ENCODE measurements at regions not wholly inside any gene's neighbourhood (a gene's known extent, or its start where the extent isn't known, plus 50 kb on each side); places are given as distances from the start of the nearest gene placed in this dataset.

GRCh38 chr16:6190776-6191175, 1093.2 kb upstream of the EEF2KMT start:
- Histone ChIP-seq H3K79me2 (ENCODE audit: insufficient read depth, low read length) (no peaks in the 10 kb centered on the region), H3K4me2 (ENCODE audit: low read length) (no peak overlapping the region), H2AFZ (ENCODE audit: low read depth, low read length, poor library complexity, severe bottlenecking) (no peak overlapping the region), H3K9ac (ENCODE audit: low read length) (no peak overlapping the region), H3K36me3 (ENCODE audit: control insufficient read depth in 1 of 2, insufficient read depth in 2 of 2, low read length in 2 of 2) (no peaks in the 10 kb centered on the region), H3K27me3 (ENCODE audit: insufficient read depth, low read length) (no peaks in the 10 kb centered on the region), H3K27ac (ENCODE audit: low read depth, low read length) (no peak overlapping the region), H3K4me3 (replicated peaks in 1 of 2; ENCODE audit: low read depth in 1 of 2, low read length in 2 of 2) (no peak overlapping the region), H3K9me3 (ENCODE audit: control insufficient read depth in 1 of 2, insufficient read depth in 1 of 2, low read depth in 1 of 2, low read length in 2 of 2) (no peaks in the 10 kb centered on the region), H3K9me2 (ENCODE audit: insufficient read depth) (no peaks in the 10 kb centered on the region), H3K4me1 (ENCODE audit: control insufficient read depth in 1 of 2, insufficient read depth in 2 of 2, low read length in 2 of 2) (no peaks in the 10 kb centered on the region), H4K20me1 (ENCODE audit: insufficient read depth) (no peaks in the 10 kb centered on the region)
- ATAC-seq (no peak), DNase-seq (ENCODE audit: low read depth, low spot score) (no peak)
- ChIA-PET CTCF (no interaction called here), POLR2A (no interaction called here), RAD21 (ENCODE audit: low non-redundant PET in 1 of 2, low total read pairs in 2 of 2, uncharacterized antibody in 2 of 2, unreplicated experiment in 2 of 2) (no interaction called here)
- TF ChIP-seq ZFX (IDR thresholded peaks at IDR 0.05) (no peak), EZH2phosphoT487 (IDR thresholded peaks at IDR 0.05; ENCODE audit: borderline replicate concordance) (no peak), FOSL1 (IDR thresholded peaks at IDR 0.05; ENCODE audit: low read depth) (no peak), MAX (IDR thresholded peaks at IDR 0.05) (no peak), POLR2A (IDR thresholded peaks at IDR 0.05; ENCODE audit: borderline replicate concordance, extremely low read depth, insufficient read depth, insufficient read length) (no peak), POLR2AphosphoS5 (IDR thresholded peaks at IDR 0.05; ENCODE audit: low read depth, low read length) (no peak), CBX3 (IDR thresholded peaks at IDR 0.05; ENCODE audit: low read depth) (no peak), JUND (IDR thresholded peaks at IDR 0.05) (no peak), TCF7L2 (IDR thresholded peaks at IDR 0.05; ENCODE audit: borderline replicate concordance, extremely low read depth, insufficient read depth, insufficient read length) (no peak), RAD21 (IDR thresholded peaks at IDR 0.05; ENCODE audit: low read depth) (no peak), YY1 (IDR thresholded peaks at IDR 0.05; ENCODE audit: extremely low read depth, insufficient replicate concordance, low read depth, low read length) (no peak), SIN3A (IDR thresholded peaks at IDR 0.05; ENCODE audit: low read depth) (no peak), ATF3 (IDR thresholded peaks at IDR 0.05) (no peak), ZNF274 (IDR thresholded peaks at IDR 0.05; ENCODE audit: low read depth, low read length) (no peak), ZBTB33 (IDR thresholded peaks at IDR 0.05; ENCODE audit: extremely low read depth, insufficient replicate concordance, low read length) (no peak), REST (IDR thresholded peaks at IDR 0.05; ENCODE audit: low read depth) (no peak), EZH2 (IDR thresholded peaks at IDR 0.05) (no peak)
- TF ChIP-seq, protein P1, sequence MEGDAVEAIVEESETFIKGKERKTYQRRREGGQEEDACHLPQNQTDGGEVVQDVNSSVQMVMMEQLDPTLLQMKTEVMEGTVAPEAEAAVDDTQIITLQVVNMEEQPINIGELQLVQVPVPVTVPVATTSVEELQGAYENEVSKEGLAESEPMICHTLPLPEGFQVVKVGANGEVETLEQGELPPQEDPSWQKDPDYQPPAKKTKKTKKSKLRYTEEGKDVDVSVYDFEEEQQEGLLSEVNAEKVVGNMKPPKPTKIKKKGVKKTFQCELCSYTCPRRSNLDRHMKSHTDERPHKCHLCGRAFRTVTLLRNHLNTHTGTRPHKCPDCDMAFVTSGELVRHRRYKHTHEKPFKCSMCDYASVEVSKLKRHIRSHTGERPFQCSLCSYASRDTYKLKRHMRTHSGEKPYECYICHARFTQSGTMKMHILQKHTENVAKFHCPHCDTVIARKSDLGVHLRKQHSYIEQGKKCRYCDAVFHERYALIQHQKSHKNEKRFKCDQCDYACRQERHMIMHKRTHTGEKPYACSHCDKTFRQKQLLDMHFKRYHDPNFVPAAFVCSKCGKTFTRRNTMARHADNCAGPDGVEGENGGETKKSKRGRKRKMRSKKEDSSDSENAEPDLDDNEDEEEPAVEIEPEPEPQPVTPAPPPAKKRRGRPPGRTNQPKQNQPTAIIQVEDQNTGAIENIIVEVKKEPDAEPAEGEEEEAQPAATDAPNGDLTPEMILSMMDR (IDR thresholded peaks at IDR 0.05 in 2 of 3, conservative IDR thresholded peaks at IDR 0.05 in 1 of 3; ENCODE audit: borderline replicate concordance in 1 of 3, insufficient read depth in 1 of 3, low read depth in 2 of 3, low read length in 2 of 3) = no peak
- intact Hi-C loops (cut with micrococcal nuclease) = no loop called here
- BruUV-seq (replicated peaks) = no TSS peak
